HUES64 (cell line): ENCODE measurements at regions not wholly inside any gene's neighbourhood (a gene's known extent, or its start where the extent isn't known, plus 50 kb on each side); places are given as distances from the start of the nearest gene placed in this dataset.

Experiments
- H3K27ac ChIP-seq: 2 replicates; pipeline ENCODE4 v1.7.0; 2013; ENCODE audit warnings: low read depth, low read length, inconsistent platforms
- H3K27me3 ChIP-seq: 2 replicates; pipeline ENCODE4 v1.6.1; 2013; ENCODE audit warnings: mild to moderate bottlenecking, low read length; ENCODE audit not compliant: insufficient read depth
- H3K36me3 ChIP-seq: 2 replicates; pipeline ENCODE4 v1.6.1; 2013; ENCODE audit warnings: mild to moderate bottlenecking, low read length; ENCODE audit not compliant: insufficient read depth
- H3K4me1 ChIP-seq: 2 replicates; pipeline ENCODE4 v1.6.1; 2013; ENCODE audit warnings: mild to moderate bottlenecking, low read length, moderate library complexity; ENCODE audit not compliant: insufficient read depth
- H3K4me3 ChIP-seq: 2 replicates; pipeline ENCODE4 v1.5.1; 2013; ENCODE audit warnings: mild to moderate bottlenecking, low read length, moderate library complexity
- H3K9ac ChIP-seq: 2 replicates; pipeline ENCODE4 v1.6.1; 2013; ENCODE audit warnings: mild to moderate bottlenecking, low read depth, low read length
- H3K9me3 ChIP-seq: 2 replicates; pipeline ENCODE4 v1.6.1; 2013; ENCODE audit warnings: low read depth, low read length; ENCODE audit not compliant: insufficient read depth
- WGBS: fragments of 150-250, 120-280 bp; methylation state at CpG from one replicate; pipeline ENCODE4 v1.1.7; 2013; ENCODE audit warnings: missing lambda C conversion rate; 5-methylcytosine and 5-hydroxymethylcytosine counted together

GRCh38 chr5:18043344-18043743, 409.1 kb downstream of the TAF11L14 start:
- 100% methylated on average over 1 of the region's 1 CpG for WGBS
- Histone ChIP-seq H3K36me3 (no peaks in the 10 kb centered on the region), H3K4me1 (no peaks in the 10 kb centered on the region), H3K9me3 (no peaks in the 10 kb centered on the region), H3K27ac (no peak overlapping the region), H3K27me3 (no peaks in the 10 kb centered on the region), H3K9ac (no peak overlapping the region), H3K4me3 (no peak overlapping the region)

DNA sequence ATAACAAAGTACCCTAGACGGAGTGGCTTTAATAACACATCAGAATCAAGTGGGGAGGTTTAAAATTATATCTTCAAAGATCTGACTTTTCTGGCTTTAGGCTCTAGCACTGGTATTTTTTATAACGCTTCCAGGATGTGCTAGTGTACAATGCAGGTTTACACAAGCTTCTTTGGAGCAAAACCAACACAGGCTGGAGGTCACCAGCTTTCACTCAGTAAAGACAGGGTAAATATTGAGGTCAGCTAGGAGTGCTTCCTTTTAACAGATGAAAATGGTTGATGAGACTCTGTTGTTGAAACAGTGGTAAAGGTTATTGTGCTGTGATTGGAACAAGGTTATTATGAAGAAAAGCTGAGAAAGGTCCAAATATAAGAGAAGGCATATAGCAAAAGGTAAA, 414.2 kb downstream of the TAF11L14 start:
- no peak overlapping the region for H3K9ac ChIP-seq

DNA sequence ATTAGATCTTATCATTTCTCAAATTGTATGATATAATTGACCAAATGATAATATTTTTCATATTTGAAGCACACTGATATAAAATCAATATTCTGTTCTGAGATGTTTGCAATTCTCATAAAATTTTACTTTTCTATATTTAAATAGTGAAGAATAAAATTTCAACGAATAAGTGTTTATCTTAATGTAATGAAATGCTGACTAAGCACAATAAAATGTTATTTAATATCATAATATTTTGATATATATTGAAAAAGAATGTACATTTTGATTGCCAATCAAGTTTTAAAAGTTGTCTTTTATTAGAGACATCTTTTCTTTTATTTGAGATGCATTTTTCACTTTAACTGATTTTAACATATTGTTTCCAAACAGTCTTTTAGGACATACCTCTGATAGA, 416.1 kb downstream of the TAF11L14 start:
- no peak overlapping the region for H3K9ac ChIP-seq

More for the DNA sequence above, 414.2 kb downstream of the TAF11L14 start:
- no peak overlapping the region for H3K4me3 ChIP-seq
- H3K27ac ChIP-seq = no peak overlapping the region
- H3K9me3 ChIP-seq = no peaks in the 10 kb centered on the region
- no peaks in the 10 kb centered on the region for H3K4me1 ChIP-seq
- 89% methylated on average over 2 of the region's 2 CpGs for WGBS
- no peaks in the 10 kb centered on the region for H3K36me3 ChIP-seq
- no peaks in the 10 kb centered on the region for H3K27me3 ChIP-seq

GRCh38 chr5:18050776-18051175, 416.5 kb downstream of the TAF11L14 start:
- no peaks in the 10 kb centered on the region for H3K27me3 ChIP-seq
- no peaks in the 10 kb centered on the region for H3K36me3 ChIP-seq
- no peak overlapping the region for H3K9ac ChIP-seq
- H3K9me3 ChIP-seq = no peaks in the 10 kb centered on the region
- H3K27ac ChIP-seq = no peak overlapping the region
- H3K4me3 ChIP-seq = no peak overlapping the region
- 72% methylated on average over 4 of the region's 4 CpGs for WGBS
- H3K4me1 ChIP-seq = no peaks in the 10 kb centered on the region

More for the DNA sequence above, 416.1 kb downstream of the TAF11L14 start:
- no peaks in the 10 kb centered on the region for H3K9me3 ChIP-seq
- no peaks in the 10 kb centered on the region for H3K27me3 ChIP-seq
- H3K27ac ChIP-seq = no peak overlapping the region
- no peaks in the 10 kb centered on the region for H3K36me3 ChIP-seq
- H3K4me3 ChIP-seq = no peak overlapping the region
- no CpG with 5 or more reads among the region's 1 CpG for WGBS
- H3K4me1 ChIP-seq = no peaks in the 10 kb centered on the region

DNA sequence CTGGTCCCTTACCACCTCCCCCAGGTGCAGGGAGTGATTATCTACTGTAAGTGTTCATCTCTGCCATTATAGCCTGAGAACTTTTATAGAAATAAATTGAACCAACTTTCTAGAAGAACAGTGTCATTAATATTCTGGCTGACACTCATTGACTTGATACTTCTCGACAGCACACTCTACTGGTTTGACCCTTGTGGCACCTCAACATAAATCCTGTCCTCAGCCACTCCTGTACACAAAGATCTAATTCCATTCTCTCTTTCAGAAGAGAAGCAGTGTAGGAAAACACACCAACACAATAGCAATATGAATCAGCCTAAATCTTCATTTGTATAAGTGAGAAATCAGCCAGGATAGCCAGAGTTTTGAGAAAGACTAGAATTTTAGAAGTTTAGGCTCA, 417.7 kb downstream of the TAF11L14 start:
- no peak overlapping the region for H3K27ac ChIP-seq
- no peaks in the 10 kb centered on the region for H3K4me1 ChIP-seq
- no peak overlapping the region for H3K4me3 ChIP-seq
- 93% methylated on average over 1 of the region's 1 CpG for WGBS
- H3K9ac ChIP-seq = no peak overlapping the region
- no peaks in the 10 kb centered on the region for H3K36me3 ChIP-seq
- H3K27me3 ChIP-seq = no peaks in the 10 kb centered on the region
- no peaks in the 10 kb centered on the region for H3K9me3 ChIP-seq

DNA sequence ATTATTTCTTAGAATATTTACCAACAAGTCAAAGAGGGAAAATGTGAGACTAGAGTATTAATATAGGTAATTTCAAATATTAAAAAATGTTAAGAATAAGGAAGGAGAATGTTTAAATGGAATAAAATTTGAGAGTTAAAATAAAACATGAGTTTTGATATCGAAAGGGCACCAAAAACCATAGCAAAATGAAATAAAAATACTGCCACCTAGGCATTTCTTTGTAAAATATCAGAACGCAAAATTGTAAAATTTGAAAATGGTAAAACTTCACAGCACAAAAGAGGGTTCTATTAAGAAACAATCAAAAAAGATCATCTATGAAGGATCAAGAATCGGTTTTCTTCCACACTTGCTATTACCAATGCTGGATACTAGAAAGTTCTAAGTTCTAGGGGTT, 418.3 kb downstream of the TAF11L14 start:
- Histone ChIP-seq H3K36me3 (no peaks in the 10 kb centered on the region), H3K4me1 (no peaks in the 10 kb centered on the region), H3K9ac (no peak overlapping the region), H3K9me3 (no peaks in the 10 kb centered on the region), H3K27me3 (no peaks in the 10 kb centered on the region), H3K27ac (no peak overlapping the region), H3K4me3 (no peak overlapping the region)
- 93% methylated on average over 3 of the region's 3 CpGs for WGBS

DNA sequence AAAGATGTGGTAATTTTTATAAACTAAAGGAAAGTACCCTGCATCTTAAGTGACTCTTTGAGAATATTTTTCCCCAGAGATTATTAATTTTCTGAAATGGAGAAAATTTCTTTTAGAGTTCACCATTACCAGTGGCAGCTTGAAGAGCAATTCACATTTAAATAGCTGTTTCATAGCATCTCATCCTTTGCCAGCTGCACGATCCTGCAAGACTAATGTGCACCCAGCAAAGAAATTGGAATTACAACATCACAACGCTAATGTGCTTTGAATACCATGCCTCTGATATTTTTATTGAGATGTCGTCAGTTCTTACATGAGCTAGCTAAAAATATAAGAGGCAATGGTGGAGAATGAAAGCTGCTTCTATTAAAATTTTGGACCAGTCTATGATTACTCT, 423.5 kb downstream of the TAF11L14 start:
- H3K27me3 ChIP-seq = no peaks in the 10 kb centered on the region
- H3K9me3 ChIP-seq = no peaks in the 10 kb centered on the region
- H3K4me1 ChIP-seq = no peaks in the 10 kb centered on the region
- no peak overlapping the region for H3K27ac ChIP-seq
- no peak overlapping the region for H3K4me3 ChIP-seq
- no peak overlapping the region for H3K9ac ChIP-seq
- no peaks in the 10 kb centered on the region for H3K36me3 ChIP-seq
- WGBS = 96% methylated on average over 3 of the region's 3 CpGs

DNA sequence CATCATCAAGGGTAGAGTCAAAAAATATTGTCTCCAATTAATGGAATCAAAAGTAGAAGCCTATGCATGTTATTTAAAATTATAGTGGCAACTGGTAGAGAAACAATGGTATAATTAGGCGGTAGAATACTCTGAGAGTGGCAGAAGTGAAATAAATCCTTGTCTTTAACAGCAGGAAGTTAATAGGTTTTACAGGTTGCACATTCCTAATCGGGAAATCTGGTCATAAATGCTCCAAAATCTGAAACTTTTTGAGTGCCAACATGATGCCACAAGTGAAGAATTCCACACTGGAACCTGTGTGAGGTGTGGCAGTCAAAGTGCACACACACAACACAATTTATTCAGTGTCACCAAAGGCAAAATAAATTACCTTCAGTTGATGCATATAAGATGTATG, 433.4 kb downstream of the TAF11L14 start:
- H3K27ac ChIP-seq = no peak overlapping the region
- H3K4me1 ChIP-seq = no peaks in the 10 kb centered on the region
- no peak overlapping the region for H3K4me3 ChIP-seq
- 94% methylated on average over 2 of the region's 2 CpGs for WGBS
- no peaks in the 10 kb centered on the region for H3K36me3 ChIP-seq
- H3K27me3 ChIP-seq = no peaks in the 10 kb centered on the region
- no peaks in the 10 kb centered on the region for H3K9me3 ChIP-seq
- H3K9ac ChIP-seq = no peak overlapping the region

- Histone ChIP-seq H3K27ac (no peak overlapping the region), H3K4me3 (no peak overlapping the region), H3K36me3 (no peaks in the 10 kb centered on the region), H3K27me3 (no peaks in the 10 kb centered on the region), H3K9me3 (no peaks in the 10 kb centered on the region), H3K4me1 (no peaks in the 10 kb centered on the region), H3K9ac (no peak overlapping the region)
- 92% methylated on average over 5 of the region's 5 CpGs for WGBS
Observed at GRCh38 chr5:18068826-18069225, 434.6 kb downstream of the TAF11L14 start.

DNA sequence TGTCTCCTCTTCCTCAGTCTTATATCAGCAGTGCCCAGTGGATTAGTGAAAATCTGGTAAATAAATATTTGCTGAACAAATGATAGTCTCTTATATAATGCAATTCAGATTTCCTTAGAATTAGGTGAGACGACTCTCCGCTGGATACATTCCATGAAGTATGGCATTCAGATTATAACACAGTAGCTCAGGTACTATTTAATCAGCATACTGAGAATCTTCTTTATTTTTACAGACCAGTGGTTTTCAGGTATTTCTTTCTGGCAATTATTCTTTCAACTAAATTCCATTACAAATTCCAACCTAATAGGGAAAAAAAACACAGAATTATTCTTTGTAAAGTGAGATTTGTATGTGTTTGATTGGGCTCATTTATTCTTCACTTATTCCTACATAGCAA, 435.5 kb downstream of the TAF11L14 start:
- Histone ChIP-seq H3K4me1 (no peaks in the 10 kb centered on the region), H3K9me3 (no peaks in the 10 kb centered on the region)
- 100% methylated on average over 2 of the region's 2 CpGs for WGBS

GRCh38 chr5:18072600-18072999, 438.3 kb downstream of the TAF11L14 start:
- WGBS = 94% methylated on average over 2 of the region's 2 CpGs
- no peaks in the 10 kb centered on the region for H3K36me3 ChIP-seq
- no peak overlapping the region for H3K4me3 ChIP-seq
- no peak overlapping the region for H3K9ac ChIP-seq
- H3K27ac ChIP-seq = no peak overlapping the region
- H3K9me3 ChIP-seq = no peaks in the 10 kb centered on the region
- no peaks in the 10 kb centered on the region for H3K27me3 ChIP-seq
- H3K4me1 ChIP-seq = no peaks in the 10 kb centered on the region

More for the DNA sequence above, 435.5 kb downstream of the TAF11L14 start:
- Histone ChIP-seq H3K9ac (no peak overlapping the region), H3K4me3 (no peak overlapping the region), H3K36me3 (no peaks in the 10 kb centered on the region), H3K27ac (no peak overlapping the region), H3K27me3 (no peaks in the 10 kb centered on the region)

DNA sequence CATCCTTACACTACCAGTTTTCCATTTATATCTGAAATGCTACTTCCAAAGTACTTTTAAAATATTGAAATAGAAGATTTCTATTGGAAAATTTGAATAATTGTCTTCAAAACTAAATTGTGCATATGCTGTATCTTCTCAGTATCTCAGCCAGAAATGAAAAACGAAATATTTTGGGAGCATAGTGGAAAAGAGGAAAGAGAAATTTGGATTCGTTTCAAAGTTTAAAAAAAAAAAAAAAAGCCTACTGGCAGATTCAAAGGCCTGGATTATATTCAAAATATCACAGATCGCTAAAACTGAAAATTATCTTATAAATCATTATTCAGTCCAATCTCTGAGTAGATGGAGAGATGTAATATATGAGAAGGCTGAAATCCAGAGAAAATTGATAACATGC, 440.7 kb downstream of the TAF11L14 start:
- H3K9ac ChIP-seq = no peak overlapping the region
- no peaks in the 10 kb centered on the region for H3K4me1 ChIP-seq
- H3K36me3 ChIP-seq = no peaks in the 10 kb centered on the region
- no peaks in the 10 kb centered on the region for H3K9me3 ChIP-seq
- H3K4me3 ChIP-seq = no peak overlapping the region
- no peak overlapping the region for H3K27ac ChIP-seq
- 100% methylated on average over 1 of the region's 3 CpGs for WGBS
- H3K27me3 ChIP-seq = no peaks in the 10 kb centered on the region
